GM12878 (cell line): ENCODE measurements at regions not wholly inside any gene's neighbourhood (a gene's known extent, or its start where the extent isn't known, plus 50 kb on each side); places are given as distances from the start of the nearest gene placed in this dataset.

Source experiments
- ATAC-seq: fragments of 200-7000 bp; cut with Tn5 transposase; 3 replicates; pipeline ENCODE4 v1.9.1; 2020; ENCODE audit warnings: mild to moderate bottlenecking, moderate library complexity
- BruUV-seq: library from RNA; stranded (reverse); fragments of 400-500 nt; replicated peaks from 2 replicates; lab custom pipeline; 2021; lab: Mats Ljungman, UMichigan
- CTCF ChIA-PET: fragments of 300-600 bp; sonication (Branson Sonifier 250); formaldehyde crosslinking; extraction: SDS; loops from one replicate; lab custom pipeline; 2021; ENCODE audit warnings: inconsistent platforms; lab: Yijun Ruan, JAX
- POLR2A ChIA-PET: fragments of 350-600 bp; formaldehyde crosslinking; extraction: SDS; loops from one replicate; lab custom pipeline; 2021; ENCODE audit warnings: inconsistent platforms; lab: Charles Lee
- RAD21 ChIA-PET: fragments of 300-600 bp; sonication (Branson Sonifier 250); formaldehyde crosslinking; loops from one replicate; lab custom pipeline; 2023; ENCODE audit warnings: antibody characterized with exemption; ENCODE audit not compliant: unreplicated experiment; lab: Charles Lee
- SMC1A ChIA-PET: fragments of 300-600 bp; sonication (Branson Sonifier 250); formaldehyde crosslinking; loops from one replicate; lab custom pipeline; 2023; ENCODE audit not compliant: unreplicated experiment, uncharacterized antibody; lab: Charles Lee
- DNase-seq: peaks from one replicate; pipeline ENCODE4 v3.0.0-alpha.2; 2011; ENCODE audit warnings: low read depth, low spot score
- FAIRE-seq: peaks from 3 replicates; lab custom pipeline; 2011; peaks lifted over from hg19 to GRCh38; lab: Jason Lieb, UNC
- H2AFZ ChIP-seq: 2 replicates; pipeline ENCODE4 v1.6.0; 2011; ENCODE audit warnings: low read depth, low read length, control low read depth; ENCODE audit not compliant: control insufficient read depth
- H3K27ac ChIP-seq: 2 replicates; pipeline ENCODE4 v1.5.1; 2011; ENCODE audit warnings: control low read depth; ENCODE audit not compliant: control insufficient read depth, insufficient read depth
- H3K27me3 ChIP-seq, 2 experiments: replicated peaks in 1 of 2; 2 replicates each; pipeline versions ENCODE4 v1.6.0 to v1.6.1; 2011; ENCODE audit warnings: low read length in 1 of 2; ENCODE audit not compliant: control insufficient read depth in 2 of 2, insufficient read depth in 2 of 2
- H3K36me3 ChIP-seq, 2 experiments: 2 replicates each; pipeline ENCODE4 v1.5.1; 2011; ENCODE audit warnings: low read length in 1 of 2; ENCODE audit not compliant: control insufficient read depth in 2 of 2, insufficient read depth in 2 of 2
- H3K4me1 ChIP-seq: 2 replicates; pipeline ENCODE4 v1.6.1; 2011; ENCODE audit warnings: mild to moderate bottlenecking, low read length, moderate library complexity, mixed read lengths; ENCODE audit not compliant: control insufficient read depth, insufficient read depth
- H3K4me2 ChIP-seq: 2 replicates; pipeline ENCODE4 v1.6.0; 2011; ENCODE audit warnings: control low read depth; ENCODE audit not compliant: control insufficient read depth, insufficient read depth
- H3K4me3 ChIP-seq: fragments of 200-600 bp; sonication (generic); 2 replicates; pipeline ENCODE4 v1.5.1; 2016
- H3K79me2 ChIP-seq: 2 replicates; pipeline ENCODE4 v1.6.0; 2011; ENCODE audit warnings: low read length; ENCODE audit not compliant: control insufficient read depth, insufficient read depth
- H3K9ac ChIP-seq: 2 replicates; pipeline ENCODE4 v1.8.0; 2011; ENCODE audit warnings: low read length, control low read depth, mixed read lengths; ENCODE audit not compliant: control insufficient read depth, insufficient read depth
- H3K9me3 ChIP-seq: replicated peaks from 3 replicates; pipeline ENCODE4 v1.5.1; 2011; ENCODE audit warnings: mild to moderate bottlenecking, low read length; ENCODE audit not compliant: control insufficient read depth, insufficient read depth
- H4K20me1 ChIP-seq: 2 replicates; pipeline ENCODE4 v1.6.0; 2011; ENCODE audit not compliant: control insufficient read depth, insufficient read depth
- BMI1 ChIP-seq: fragments of 450-650 bp; IDR thresholded peaks from 2 replicates; pipeline ENCODE4 v1.6.1; 2016; ENCODE audit warnings: mild to moderate bottlenecking, moderate library complexity, borderline replicate concordance
- CREM ChIP-seq: IDR thresholded peaks from 2 replicates; pipeline ENCODE4 v1.6.1; 2014; ENCODE audit warnings: antibody characterized with exemption, low read depth
- EZH2 ChIP-seq: IDR thresholded peaks from 2 replicates; pipeline ENCODE4 v1.6.1; 2012; ENCODE audit warnings: low read depth, mild to moderate bottlenecking, control low read depth, inconsistent platforms, low read length, borderline replicate concordance; ENCODE audit not compliant: control insufficient read depth
- HSF1 ChIP-seq: fragments of 150-350 bp; IDR thresholded peaks from 2 replicates; pipeline ENCODE4 v1.6.1; 2014; ENCODE audit warnings: mild to moderate bottlenecking, low read depth, low read length
- IKZF2 ChIP-seq, 2 experiments: fragments of 450-650 bp; IDR thresholded peaks; 2 replicates each; pipeline ENCODE4 v1.6.1; 2017; ENCODE audit warnings: mild to moderate bottlenecking in 2 of 2, moderate library complexity in 2 of 2
- NFIC ChIP-seq: IDR thresholded peaks from 2 replicates; pipeline ENCODE4 v1.6.1; 2012; ENCODE audit warnings: low read depth, mild to moderate bottlenecking, inconsistent platforms, low read length, moderate library complexity
- NR2F1 ChIP-seq: fragments of 450-650 bp; conservative IDR thresholded peaks from 2 replicates; pipeline ENCODE4 v1.6.1; 2017; ENCODE audit warnings: mild to moderate bottlenecking
- RFX5 ChIP-seq: IDR thresholded peaks from 2 replicates; pipeline ENCODE4 v1.6.1; 2011; ENCODE audit warnings: low read depth, low read length, improper control_type of control experiment
- ZZZ3 ChIP-seq: IDR thresholded peaks from 2 replicates; pipeline ENCODE4 v1.6.1; 2011; ENCODE audit warnings: low read depth; ENCODE audit not compliant: control insufficient read depth, insufficient read length
- WGBS: methylation state at CpG from one replicate; pipeline ENCODE4 v1.1.6; 2016; ENCODE audit warnings: low lambda C conversion rate; ENCODE audit not compliant: insufficient replicate concordance, insufficient coverage; ENCODE audit errors: missing lambda C conversion rate; 5-methylcytosine and 5-hydroxymethylcytosine counted together
- in situ Hi-C: fragments of 300-500 bp; cut with MboI; formaldehyde crosslinking; loops from 9 replicates; pipeline ENCODE4 v1.14.3; 2018; ENCODE audit warnings: mixed read lengths
- intact Hi-C: fragments of 100-400 bp; cut with micrococcal nuclease; formaldehyde crosslinking; loops from one replicate; pipeline ENCODE4 v1.14.2; 2022; ENCODE audit not compliant: unreplicated experiment

- Histone ChIP-seq H3K9ac (no peak overlapping the region), H3K36me3 (no peaks in the 10 kb centered on the region), H2AFZ (no peak overlapping the region), H3K4me2 (no peak overlapping the region), H4K20me1 (no peaks in the 10 kb centered on the region), H3K9me3 (no peaks in the 10 kb centered on the region), H3K27me3 (no peaks in the 10 kb centered on the region), H3K4me3 (no peak overlapping the region), H3K4me1 (no peaks in the 10 kb centered on the region), H3K27ac (no peak overlapping the region), H3K79me2 (no peaks in the 10 kb centered on the region)
- CTCF ChIA-PET, result no interaction called here
- SMC1A ChIA-PET, result no interaction called here
- no peak for FAIRE-seq
- POLR2A ChIA-PET, result no interaction called here
- in situ Hi-C loops (no loop called here), intact Hi-C loops (no loop called here)
- 13% methylated on average over 4 of the region's 4 CpGs for WGBS
- no TSS peak for BruUV-seq
- TF ChIP-seq RFX5, result no peak
- TF ChIP-seq HSF1, result no peak
- TF ChIP-seq CREM, result no peak
- TF ChIP-seq ZZZ3, result no peak
- TF ChIP-seq IKZF2 (IDR thresholded peaks at IDR 0.05), result no peak
- TF ChIP-seq BMI1, result no peak
- TF ChIP-seq NFIC, result no peak
- no peak for TF ChIP-seq NR2F1
- no peak for TF ChIP-seq EZH2
- RAD21 ChIA-PET, result no interaction called here
- DNase-seq, result no peak
- ATAC-seq, result no peak
Observed at GRCh38 chr7:34333925-34334324, 324.1 kb upstream of the NPSR1 start.
